Trophoblast cell (in vitro differentiated cells and primary cell): ENCODE measurements at regions not wholly inside any gene's neighbourhood (a gene's known extent, or its start where the extent isn't known, plus 50 kb on each side); places are given as distances from the start of the nearest gene placed in this dataset.

Experiments used
- DNase-seq, 2 donors: peaks; one replicate each; pipeline ENCODE4 v3.0.0-alpha.2; 2016
- H2AFZ ChIP-seq: 2 replicates; pipeline ENCODE4 v1.6.1; 2013; ENCODE audit warnings: low read length, moderate library complexity, mild to moderate bottlenecking; ENCODE audit not compliant: insufficient read depth, poor library complexity
- H2AK5ac ChIP-seq: 2 replicates; pipeline ENCODE4 v1.6.1; 2013; ENCODE audit warnings: mild to moderate bottlenecking, low read length
- H2BK120ac ChIP-seq: 2 replicates; pipeline ENCODE4 v1.6.1; 2013; ENCODE audit warnings: low read length, mild to moderate bottlenecking, moderate library complexity; ENCODE audit not compliant: insufficient read depth, poor library complexity
- H2BK12ac ChIP-seq: 2 replicates; pipeline ENCODE4 v1.6.1; 2013; ENCODE audit warnings: mild to moderate bottlenecking, low read length, moderate library complexity
- H2BK5ac ChIP-seq: 2 replicates; pipeline ENCODE4 v1.6.1; 2013; ENCODE audit warnings: low read length, low read depth, moderate library complexity, mild to moderate bottlenecking; ENCODE audit not compliant: poor library complexity
- H3K14ac ChIP-seq: 2 replicates; pipeline ENCODE4 v1.6.1; 2013; ENCODE audit warnings: mild to moderate bottlenecking, low read length
- H3K18ac ChIP-seq: 2 replicates; pipeline ENCODE4 v1.6.1; 2013; ENCODE audit warnings: mild to moderate bottlenecking, low read length
- H3K23ac ChIP-seq: 2 replicates; pipeline ENCODE4 v1.6.1; 2013; ENCODE audit warnings: low read length
- H3K27ac ChIP-seq: 2 replicates; pipeline ENCODE4 v1.5.1; 2013; ENCODE audit warnings: low read depth, mild to moderate bottlenecking, inconsistent platforms, low read length, moderate library complexity
- H3K27me3 ChIP-seq: 2 replicates; pipeline ENCODE4 v1.6.1; 2013; ENCODE audit warnings: inconsistent platforms, mild to moderate bottlenecking, low read length, moderate library complexity; ENCODE audit not compliant: insufficient read depth
- H3K36me3 ChIP-seq, 2 experiments: 1 replicate in 1 of 2; 2 replicates in 1 of 2; pipeline ENCODE4 v1.6.1; 2013; ENCODE audit warnings: low read length in 2 of 2, mild to moderate bottlenecking in 2 of 2, moderate library complexity in 1 of 2; ENCODE audit not compliant: insufficient read depth in 2 of 2, control insufficient read depth in 1 of 2
- H3K4ac ChIP-seq: 2 replicates; pipeline ENCODE4 v1.6.1; 2013; ENCODE audit warnings: low read depth, mild to moderate bottlenecking, low read length, moderate library complexity
- H3K4me1 ChIP-seq, 2 experiments: 1 replicate in 1 of 2; 2 replicates in 1 of 2; pipeline ENCODE4 v1.6.1; 2013; ENCODE audit warnings: low read length in 2 of 2, mild to moderate bottlenecking in 2 of 2, moderate library complexity in 1 of 2; ENCODE audit not compliant: insufficient read depth in 2 of 2, control insufficient read depth in 1 of 2
- H3K4me2 ChIP-seq: 2 replicates; pipeline ENCODE4 v1.6.1; 2013; ENCODE audit warnings: inconsistent platforms, mild to moderate bottlenecking, low read length, moderate library complexity
- H3K4me3 ChIP-seq: 2 replicates; pipeline ENCODE4 v1.5.1; 2013; ENCODE audit warnings: mild to moderate bottlenecking, low read depth, low read length, inconsistent platforms
- H3K79me1 ChIP-seq: one replicate; pipeline ENCODE4 v1.6.1; 2013; ENCODE audit warnings: low read length
- H3K79me2 ChIP-seq: 2 replicates; pipeline ENCODE4 v1.6.1; 2013; ENCODE audit warnings: low read length, mild to moderate bottlenecking; ENCODE audit not compliant: control insufficient read depth, insufficient read depth, poor library complexity
- H3K9ac ChIP-seq: 2 replicates; pipeline ENCODE4 v1.6.1; 2013; ENCODE audit warnings: mild to moderate bottlenecking, low read length
- H3K9me3 ChIP-seq: 2 replicates; pipeline ENCODE4 v1.6.1; 2013; ENCODE audit warnings: low read depth, mild to moderate bottlenecking, control low read depth, inconsistent platforms, low read length; ENCODE audit not compliant: insufficient read depth
- H4K12ac ChIP-seq: 2 replicates; pipeline ENCODE4 v1.6.1; 2013; ENCODE audit warnings: low read depth, mild to moderate bottlenecking, low read length, moderate library complexity
- H4K8ac ChIP-seq: 2 replicates; pipeline ENCODE4 v1.6.1; 2013; ENCODE audit warnings: low read depth, mild to moderate bottlenecking, low read length, moderate library complexity
- H4K91ac ChIP-seq: one replicate; pipeline ENCODE4 v1.6.1; 2013; ENCODE audit warnings: low read depth, mild to moderate bottlenecking, low read length, moderate library complexity
- WGBS: extraction: QIAGEN DNeasy Blood & Tissue Kit; methylation state at CpG from one replicate; pipeline ENCODE4 v1.1.7; 2013; ENCODE audit warnings: missing lambda C conversion rate; ENCODE audit not compliant: insufficient read length, insufficient coverage; ENCODE audit errors: extremely low coverage; 5-methylcytosine and 5-hydroxymethylcytosine counted together

DNA sequence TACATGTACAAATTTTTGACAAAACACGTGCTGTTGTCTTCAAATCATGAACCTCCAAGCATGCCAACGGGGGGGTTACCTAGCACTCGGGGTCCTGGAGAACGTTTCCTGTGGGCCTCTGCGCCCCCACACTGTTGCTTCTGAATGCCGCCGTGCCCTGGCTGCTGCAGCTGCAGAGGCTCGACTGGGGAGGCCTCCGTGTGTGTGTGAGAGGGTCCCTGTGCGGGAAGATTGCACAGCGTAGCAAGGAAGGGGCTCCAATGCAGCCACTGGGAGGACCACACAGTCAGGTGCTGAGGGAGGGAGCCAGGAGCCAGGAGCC, 1322.2 kb downstream of the TBC1D22A start:
- Histone ChIP-seq H3K18ac (no peak overlapping the region), H3K4me2 (no peak overlapping the region), H3K27me3 (no peaks in the 10 kb centered on the region), H3K27ac (no peak overlapping the region), H3K79me2 (no peaks in the 10 kb centered on the region), H3K4ac (no peak overlapping the region), H3K9me3 (no peaks in the 10 kb centered on the region), H3K9ac (no peak overlapping the region), H2BK12ac (no peak overlapping the region), H4K8ac (no peak overlapping the region), H3K4me3 (no peak overlapping the region), H3K36me3 (no peaks in the 10 kb centered on the region), H2AFZ (no peak overlapping the region), H3K23ac (no peak overlapping the region), H3K14ac (no peak overlapping the region), H3K79me1 (no peaks in the 10 kb centered on the region), H4K91ac (no peak overlapping the region), H3K4me1 (no peaks in the 10 kb centered on the region), H2BK120ac (no peak overlapping the region), H2BK5ac (no peak overlapping the region), H2AK5ac (no peak overlapping the region), H4K12ac (no peak overlapping the region)
- no CpG with 5 or more reads among the region's 11 CpGs for WGBS
- DNase-seq, result no peak

DNA sequence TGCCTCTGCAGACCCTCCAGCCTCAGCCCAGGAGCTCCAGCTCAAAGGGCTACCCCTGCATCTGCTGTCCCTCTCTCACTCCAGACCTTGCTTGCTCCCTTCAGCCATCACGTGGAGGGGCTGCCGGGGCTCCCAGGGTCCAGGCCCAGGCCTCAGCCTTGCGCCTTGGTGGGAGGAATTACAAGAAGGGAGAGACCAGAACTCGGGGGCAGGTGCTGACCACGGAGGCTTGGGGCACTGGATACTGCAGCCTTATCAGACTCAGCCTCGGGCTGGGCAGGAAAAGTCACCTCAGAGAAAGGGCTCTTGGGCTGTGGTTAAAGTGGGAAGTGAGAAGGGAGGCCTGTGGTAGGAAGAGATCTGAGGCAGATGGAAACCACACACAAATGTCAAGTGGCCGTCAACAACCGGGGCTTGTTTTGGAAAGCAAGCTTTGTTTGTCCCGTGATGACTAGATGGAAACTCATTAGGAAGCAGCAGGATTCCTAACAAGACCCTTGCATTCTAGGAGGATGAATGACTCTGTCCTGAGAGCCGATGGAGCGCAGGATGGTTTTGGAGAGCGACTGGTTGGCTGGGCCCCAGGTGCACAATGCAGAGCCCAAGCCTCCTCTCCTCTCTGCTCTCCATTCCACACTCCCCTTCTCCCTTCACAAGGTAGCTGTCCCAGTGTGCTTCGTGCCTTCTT, 1321.7 kb downstream of the TBC1D22A start:
- Histone ChIP-seq H3K18ac (no peak overlapping the region), H3K4me2 (no peak overlapping the region), H3K27me3 (no peaks in the 10 kb centered on the region), H2BK120ac (no peak overlapping the region), H3K4me1 (no peaks in the 10 kb centered on the region), H4K91ac (no peak overlapping the region), H3K79me1 (no peaks in the 10 kb centered on the region), H3K9me3 (no peaks in the 10 kb centered on the region), H3K27ac (no peak overlapping the region), H2AFZ (no peak overlapping the region), H3K79me2 (no peaks in the 10 kb centered on the region), H2AK5ac (no peak overlapping the region), H3K23ac (no peak overlapping the region), H2BK12ac (no peak overlapping the region), H2BK5ac (no peak overlapping the region), H4K8ac (no peak overlapping the region), H3K4ac (no peak overlapping the region), H3K9ac (no peak overlapping the region), H3K14ac (no peak overlapping the region), H3K36me3 (no peaks in the 10 kb centered on the region), H4K12ac (no peak overlapping the region), H3K4me3 (no peak overlapping the region)
- no peak for DNase-seq
- WGBS, result no CpG with 5 or more reads among the region's 13 CpGs

DNA sequence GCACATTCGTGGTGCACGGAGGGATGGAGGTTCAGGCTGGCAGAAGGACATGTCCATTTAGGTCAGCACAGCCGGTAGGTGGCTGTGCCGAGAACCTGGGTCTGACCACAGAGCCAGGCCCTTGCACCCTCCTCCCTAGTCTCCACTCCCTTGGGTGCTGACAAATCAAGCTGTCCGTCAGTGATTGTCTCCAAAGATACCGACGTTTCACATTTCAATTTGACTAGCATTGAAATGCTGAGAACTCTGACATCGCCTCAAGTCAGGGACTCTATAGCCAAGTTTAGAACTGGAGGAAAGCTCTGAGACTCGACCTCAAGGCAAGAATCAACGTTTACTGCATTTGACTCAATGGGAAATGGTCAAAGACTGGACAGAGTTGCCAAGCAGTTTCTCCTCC, 1321.1 kb downstream of the TBC1D22A start:
- H3K36me3 ChIP-seq, result no peaks in the 10 kb centered on the region
- H2AK5ac ChIP-seq, result no peak overlapping the region
- no peak overlapping the region for H2BK12ac ChIP-seq
- DNase-seq, result no peak
- no CpG with 5 or more reads among the region's 10 CpGs for WGBS
- H4K8ac ChIP-seq, result no peak overlapping the region
- no peaks in the 10 kb centered on the region for H3K79me2 ChIP-seq
- no peak overlapping the region for H3K27ac ChIP-seq
- H3K18ac ChIP-seq, result no peak overlapping the region
- no peak overlapping the region for H3K23ac ChIP-seq
- no peaks in the 10 kb centered on the region for H3K4me1 ChIP-seq
- H2AFZ ChIP-seq, result no peak overlapping the region
- H3K9ac ChIP-seq, result no peak overlapping the region
- no peak overlapping the region for H3K4me2 ChIP-seq
- H3K9me3 ChIP-seq, result no peaks in the 10 kb centered on the region
- no peak overlapping the region for H2BK5ac ChIP-seq
- H4K91ac ChIP-seq, result no peak overlapping the region
- no peak overlapping the region for H2BK120ac ChIP-seq
- no peaks in the 10 kb centered on the region for H3K79me1 ChIP-seq
- H4K12ac ChIP-seq, result no peak overlapping the region
- no peak overlapping the region for H3K14ac ChIP-seq
- no peak overlapping the region for H3K4ac ChIP-seq
- no peak overlapping the region for H3K4me3 ChIP-seq
- H3K27me3 ChIP-seq, result no peaks in the 10 kb centered on the region

DNA sequence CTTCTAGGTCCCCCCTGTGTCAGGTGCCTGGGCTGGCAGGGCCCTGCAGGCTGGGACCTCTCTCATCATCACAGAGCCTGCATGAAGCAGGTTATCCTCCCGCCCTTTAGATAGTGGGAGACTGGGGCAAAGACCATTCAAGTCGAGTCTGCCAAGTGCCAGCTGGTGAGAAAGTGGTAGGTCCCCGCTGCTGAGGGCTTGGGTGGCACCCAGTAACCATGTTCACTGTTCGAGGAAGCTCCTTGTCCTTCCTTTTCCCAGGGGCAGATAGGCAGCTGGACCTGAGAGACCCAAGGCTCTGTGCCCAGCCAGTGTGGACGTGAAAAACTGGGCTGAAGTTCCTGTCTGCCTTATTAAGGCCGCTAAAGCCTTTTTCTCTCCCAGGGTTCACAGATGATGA, 1319.8 kb downstream of the TBC1D22A start:
- H3K4me1 ChIP-seq, result no peaks in the 10 kb centered on the region
- H3K9ac ChIP-seq, result no peak overlapping the region
- H4K12ac ChIP-seq, result no peak overlapping the region
- no peak overlapping the region for H2AK5ac ChIP-seq
- WGBS, result no CpG with 5 or more reads among the region's 6 CpGs
- no peaks in the 10 kb centered on the region for H3K9me3 ChIP-seq
- H3K4me2 ChIP-seq, result no peak overlapping the region
- no peak overlapping the region for H4K8ac ChIP-seq
- no peak overlapping the region for H3K4ac ChIP-seq
- H3K27me3 ChIP-seq, result no peaks in the 10 kb centered on the region
- no peak overlapping the region for H2BK12ac ChIP-seq
- H3K79me1 ChIP-seq, result no peaks in the 10 kb centered on the region
- no peak overlapping the region for H3K14ac ChIP-seq
- no peak overlapping the region for H2AFZ ChIP-seq
- no peak overlapping the region for H3K18ac ChIP-seq
- no peak overlapping the region for H2BK5ac ChIP-seq
- no peaks in the 10 kb centered on the region for H3K79me2 ChIP-seq
- no peak overlapping the region for H3K23ac ChIP-seq
- no peak for DNase-seq
- no peak overlapping the region for H3K27ac ChIP-seq
- H3K36me3 ChIP-seq, result no peaks in the 10 kb centered on the region
- H3K4me3 ChIP-seq, result no peak overlapping the region
- H4K91ac ChIP-seq, result no peak overlapping the region
- H2BK120ac ChIP-seq, result no peak overlapping the region
